ENCODE measurements at regions not wholly inside any gene's neighbourhood (a gene's known extent, or its start where the extent isn't known, plus 50 kb on each side); places are given as distances from the start of the nearest gene placed in this dataset.
"Not testable (repeated sequence)": the region's sequence is repeated elsewhere in the genome, so short reads cannot be mapped to it uniquely, and the experiment has no call there.

DNA sequence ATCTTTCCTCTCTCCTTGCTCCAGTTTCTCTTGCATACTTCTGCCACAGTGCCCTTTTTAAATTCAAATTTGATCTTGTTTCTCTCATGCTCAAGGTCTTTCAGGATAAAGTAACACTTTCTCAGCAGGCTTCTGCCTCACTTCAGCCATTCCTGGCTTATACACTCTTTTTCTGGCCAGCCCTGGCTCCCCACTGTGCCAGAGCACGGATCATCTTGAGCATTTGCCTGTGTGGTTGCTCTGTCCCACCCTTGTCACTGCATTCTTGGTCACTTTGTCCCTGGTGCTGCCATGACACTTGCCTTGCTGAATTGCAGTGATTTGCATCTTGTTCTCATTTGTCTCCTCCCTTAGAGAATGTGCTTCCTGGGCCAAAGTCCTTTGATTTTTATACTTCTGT, 634.3 kb downstream of the TMEM182 start:
- DNase-seq: no peak
- no peak for ATAC-seq
- no peaks in the 10 kb centered on the region for H3K4me1 ChIP-seq
- TF ChIP-seq, protein P1, sequence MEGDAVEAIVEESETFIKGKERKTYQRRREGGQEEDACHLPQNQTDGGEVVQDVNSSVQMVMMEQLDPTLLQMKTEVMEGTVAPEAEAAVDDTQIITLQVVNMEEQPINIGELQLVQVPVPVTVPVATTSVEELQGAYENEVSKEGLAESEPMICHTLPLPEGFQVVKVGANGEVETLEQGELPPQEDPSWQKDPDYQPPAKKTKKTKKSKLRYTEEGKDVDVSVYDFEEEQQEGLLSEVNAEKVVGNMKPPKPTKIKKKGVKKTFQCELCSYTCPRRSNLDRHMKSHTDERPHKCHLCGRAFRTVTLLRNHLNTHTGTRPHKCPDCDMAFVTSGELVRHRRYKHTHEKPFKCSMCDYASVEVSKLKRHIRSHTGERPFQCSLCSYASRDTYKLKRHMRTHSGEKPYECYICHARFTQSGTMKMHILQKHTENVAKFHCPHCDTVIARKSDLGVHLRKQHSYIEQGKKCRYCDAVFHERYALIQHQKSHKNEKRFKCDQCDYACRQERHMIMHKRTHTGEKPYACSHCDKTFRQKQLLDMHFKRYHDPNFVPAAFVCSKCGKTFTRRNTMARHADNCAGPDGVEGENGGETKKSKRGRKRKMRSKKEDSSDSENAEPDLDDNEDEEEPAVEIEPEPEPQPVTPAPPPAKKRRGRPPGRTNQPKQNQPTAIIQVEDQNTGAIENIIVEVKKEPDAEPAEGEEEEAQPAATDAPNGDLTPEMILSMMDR (IDR thresholded peaks at IDR 0.05): no peak
- no peaks in the 10 kb centered on the region for H3K9me3 ChIP-seq
- no peaks in the 10 kb centered on the region for H3K36me3 ChIP-seq
- no peak overlapping the region for H3K27ac ChIP-seq
- H3K4me3 ChIP-seq: no peak overlapping the region
- intact Hi-C loops (cut with DNase I): no loop called here
- H3K27me3 ChIP-seq: no peaks in the 10 kb centered on the region

GRCh38 chr2:103401621-103402020, 639.8 kb downstream of the TMEM182 start:
- Histone ChIP-seq H3K27ac (no peak overlapping the region), H3K4me3 (no peak overlapping the region), H3K36me3 (no peaks in the 10 kb centered on the region), H3K27me3 (no peaks in the 10 kb centered on the region), H3K9me3 (no peaks in the 10 kb centered on the region), H3K4me1 (no peaks in the 10 kb centered on the region)
- DNase-seq (peak in 2 of 4 donors; percentile 90 to 95), ATAC-seq (peak; percentile 19)
- TF ChIP-seq, protein P1 (IDR thresholded peaks at IDR 0.05): no peak
- intact Hi-C loops (cut with DNase I): no loop called here

DNA sequence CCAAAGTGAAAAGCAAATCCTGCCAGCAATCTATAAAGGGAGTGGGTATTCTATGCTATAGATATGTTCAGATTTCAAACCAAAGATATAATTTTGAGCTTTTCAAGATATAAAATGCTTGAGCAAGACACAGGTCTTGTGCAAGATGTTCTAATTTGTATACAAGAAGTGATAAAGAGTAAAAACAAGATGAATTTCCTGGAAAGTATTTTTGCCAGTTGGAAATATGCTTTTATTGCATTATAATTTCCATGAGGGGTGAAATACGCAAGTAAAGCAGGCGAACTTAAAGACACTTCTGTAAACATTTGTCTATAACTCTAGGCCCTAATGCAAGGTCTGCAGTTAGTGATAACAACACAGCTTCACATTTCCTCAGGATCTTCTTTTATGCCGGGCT, 640.5 kb downstream of the TMEM182 start:
- Histone ChIP-seq H3K27ac (no peak overlapping the region), H3K4me3 (no peak overlapping the region), H3K27me3 (no peaks in the 10 kb centered on the region), H3K36me3 (no peaks in the 10 kb centered on the region), H3K9me3 (no peaks in the 10 kb centered on the region), H3K4me1 (no peaks in the 10 kb centered on the region)
- TF ChIP-seq, protein P1 (IDR thresholded peaks at IDR 0.05): no peak
- intact Hi-C loops (cut with DNase I): no loop called here
- no peak for ATAC-seq
- peak in 2 of 4 donors; percentile 40 to 49 for DNase-seq

DNA sequence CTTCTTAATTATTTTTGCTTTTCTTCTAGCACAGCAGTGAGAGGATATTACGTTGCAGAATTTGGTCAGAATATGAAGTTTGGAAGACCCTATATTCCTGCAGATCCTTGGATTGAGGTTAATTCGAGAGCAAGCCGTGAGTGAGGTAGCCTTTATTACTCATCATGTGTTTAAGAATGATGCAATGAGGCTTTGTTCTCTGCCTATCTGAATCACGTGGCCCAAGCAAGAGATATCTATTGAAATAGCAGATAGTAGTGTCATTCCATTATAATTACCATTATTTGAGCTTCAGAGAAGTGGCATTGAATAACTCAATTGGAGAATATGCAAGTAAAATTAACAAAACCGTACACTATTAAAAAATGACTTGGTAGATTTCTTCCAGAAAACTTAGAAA, 641.1 kb downstream of the TMEM182 start:
- H3K36me3 ChIP-seq: no peaks in the 10 kb centered on the region
- no peaks in the 10 kb centered on the region for H3K4me1 ChIP-seq
- no peak overlapping the region for H3K27ac ChIP-seq
- no peak overlapping the region for H3K4me3 ChIP-seq
- intact Hi-C loops (cut with DNase I): no loop called here
- H3K27me3 ChIP-seq: no peaks in the 10 kb centered on the region
- DNase-seq: no peak
- TF ChIP-seq, protein P1 (IDR thresholded peaks at IDR 0.05): no peak
- H3K9me3 ChIP-seq: no peaks in the 10 kb centered on the region
- no peak for ATAC-seq

- H3K27ac ChIP-seq; ATAC-seq; H3K36me3 ChIP-seq; H3K4me1 ChIP-seq; intact Hi-C loops (cut with DNase I); H3K27me3 ChIP-seq; DNase-seq; H3K9me3 ChIP-seq; H3K4me3 ChIP-seq: not testable (repeated sequence)
Measured at GRCh38 chr2:103403388-103403787, 641.6 kb downstream of the TMEM182 start.

DNA sequence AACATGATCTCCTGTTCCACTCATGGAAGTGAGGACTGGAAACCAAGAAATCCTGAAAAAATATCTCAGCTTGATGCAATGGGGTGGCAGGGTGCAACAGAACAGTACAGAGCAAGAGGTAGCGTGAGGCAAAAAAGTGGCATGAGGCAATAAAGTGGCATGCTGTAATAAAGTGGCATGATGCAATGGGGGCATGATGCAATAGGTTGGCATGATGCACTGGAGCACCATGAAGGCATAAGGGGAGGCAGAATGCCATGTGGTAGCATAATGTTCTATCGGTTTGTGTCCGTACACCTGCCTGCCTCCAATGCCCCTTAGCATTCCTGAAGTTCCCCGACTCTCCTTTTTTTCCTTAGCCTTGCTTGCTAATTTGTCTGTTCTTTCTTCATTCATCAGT, 648.4 kb downstream of the TMEM182 start:
- intact Hi-C loops (cut with DNase I): no loop called here
- Histone ChIP-seq H3K27me3 (no peaks in the 10 kb centered on the region), H3K4me1 (no peaks in the 10 kb centered on the region), H3K9me3 (no peaks in the 10 kb centered on the region), H3K27ac (no peak overlapping the region), H3K4me3 (no peak overlapping the region), H3K36me3 (no peaks in the 10 kb centered on the region)
- ATAC-seq (no peak), DNase-seq (no peak)
- TF ChIP-seq, protein P1 (IDR thresholded peaks at IDR 0.05): no peak

Data from left lung (tissue), 4 donors.